ENCODE measurements at regions not wholly inside any gene's neighbourhood (a gene's known extent, or its start where the extent isn't known, plus 50 kb on each side); places are given as distances from the start of the nearest gene placed in this dataset.

GRCh38 chr9:85405566-85405950 lies 336.2 kb downstream of the AGTPBP1 start:
- Histone ChIP-seq H3K36me3 (ENCODE audit: control insufficient read depth, insufficient read depth, low read length) (no peaks in the 10 kb centered on the region), H3K4me3 (ENCODE audit: low read length) (no peak overlapping the region), H3K9me3 (ENCODE audit: control insufficient read depth, low read depth, low read length) (no peaks in the 10 kb centered on the region), H3K4me1 (ENCODE audit: control insufficient read depth, insufficient read depth, low read length) (no peaks in the 10 kb centered on the region), H3K27ac (ENCODE audit: low read length) (no peak overlapping the region), H3K27me3 (ENCODE audit: control insufficient read depth, insufficient read depth, low read length) (no peaks in the 10 kb centered on the region)
- 89% methylated on average over 2 of the region's 6 CpGs for WGBS (ENCODE audit: insufficient coverage, low lambda C conversion rate)
- no peak for DNase-seq

GRCh38 chr9:85404911-85405565 lies 336.7 kb downstream of the AGTPBP1 start:
- Histone ChIP-seq H3K9me3 (ENCODE audit: control insufficient read depth, low read depth, low read length) (no peaks in the 10 kb centered on the region), H3K36me3 (ENCODE audit: control insufficient read depth, insufficient read depth, low read length) (no peaks in the 10 kb centered on the region), H3K27me3 (ENCODE audit: control insufficient read depth, insufficient read depth, low read length) (no peaks in the 10 kb centered on the region), H3K4me1 (ENCODE audit: control insufficient read depth, insufficient read depth, low read length) (no peaks in the 10 kb centered on the region), H3K4me3 (ENCODE audit: low read length) (no peak overlapping the region), H3K27ac (ENCODE audit: low read length) (no peak overlapping the region)
- 100% methylated on average over 2 of the region's 3 CpGs for WGBS (ENCODE audit: insufficient coverage, low lambda C conversion rate)
- DNase-seq = no peak

GRCh38 chr9:85402551-85402950 lies 339.2 kb downstream of the AGTPBP1 start:
- WGBS (ENCODE audit: insufficient coverage, low lambda C conversion rate) = 17% methylated on average over 1 of the region's 5 CpGs
- H3K9me3 ChIP-seq (ENCODE audit: control insufficient read depth, low read depth, low read length) = no peaks in the 10 kb centered on the region
- H3K4me3 ChIP-seq (ENCODE audit: low read length) = no peak overlapping the region
- H3K27me3 ChIP-seq (ENCODE audit: control insufficient read depth, insufficient read depth, low read length) = no peaks in the 10 kb centered on the region
- no peak overlapping the region for H3K27ac ChIP-seq (ENCODE audit: low read length)
- H3K4me1 ChIP-seq (ENCODE audit: control insufficient read depth, insufficient read depth, low read length) = no peaks in the 10 kb centered on the region
- no peak for DNase-seq
- H3K36me3 ChIP-seq (ENCODE audit: control insufficient read depth, insufficient read depth, low read length) = no peaks in the 10 kb centered on the region

- no peak for DNase-seq
- Histone ChIP-seq H3K27ac (ENCODE audit: low read length) (no peak overlapping the region), H3K9me3 (ENCODE audit: control insufficient read depth, low read depth, low read length) (no peaks in the 10 kb centered on the region), H3K4me3 (ENCODE audit: low read length) (no peak overlapping the region), H3K27me3 (ENCODE audit: control insufficient read depth, insufficient read depth, low read length) (no peaks in the 10 kb centered on the region), H3K36me3 (ENCODE audit: control insufficient read depth, insufficient read depth, low read length) (no peaks in the 10 kb centered on the region), H3K4me1 (ENCODE audit: control insufficient read depth, insufficient read depth, low read length) (no peaks in the 10 kb centered on the region)
- no CpG with 5 or more reads among the region's 1 CpG for WGBS (ENCODE audit: insufficient coverage, low lambda C conversion rate)
These were observed 339.8 kb downstream of the AGTPBP1 start for GRCh38 chr9:85401998-85402397.

GRCh38 chr9:85397005-85397404 lies 344.7 kb downstream of the AGTPBP1 start:
- Histone ChIP-seq H3K4me1 (ENCODE audit: control insufficient read depth, insufficient read depth, low read length) (no peaks in the 10 kb centered on the region), H3K9me3 (ENCODE audit: control insufficient read depth, low read depth, low read length) (no peaks in the 10 kb centered on the region), H3K27ac (ENCODE audit: low read length) (no peak overlapping the region), H3K27me3 (ENCODE audit: control insufficient read depth, insufficient read depth, low read length) (no peaks in the 10 kb centered on the region), H3K4me3 (ENCODE audit: low read length) (no peak overlapping the region), H3K36me3 (ENCODE audit: control insufficient read depth, insufficient read depth, low read length) (no peaks in the 10 kb centered on the region)
- no peak for DNase-seq
- 94% methylated on average over 2 of the region's 6 CpGs for WGBS (ENCODE audit: insufficient coverage, low lambda C conversion rate)

- WGBS (ENCODE audit: insufficient coverage, low lambda C conversion rate) = 83% methylated on average over 2 of the region's 5 CpGs
- Histone ChIP-seq H3K27me3 (ENCODE audit: control insufficient read depth, insufficient read depth, low read length) (no peaks in the 10 kb centered on the region), H3K4me3 (ENCODE audit: low read length) (no peak overlapping the region), H3K27ac (ENCODE audit: low read length) (no peak overlapping the region), H3K4me1 (ENCODE audit: control insufficient read depth, insufficient read depth, low read length) (no peaks in the 10 kb centered on the region), H3K36me3 (ENCODE audit: control insufficient read depth, insufficient read depth, low read length) (no peaks in the 10 kb centered on the region), H3K9me3 (ENCODE audit: control insufficient read depth, low read depth, low read length) (no peaks in the 10 kb centered on the region)
- DNase-seq = no peak
These were observed 349.5 kb downstream of the AGTPBP1 start for GRCh38 chr9:85392260-85392659.

GRCh38 chr9:85377731-85378289 lies 363.9 kb downstream of the AGTPBP1 start:
- H3K4me3 ChIP-seq (ENCODE audit: low read length) = no peak overlapping the region
- H3K27me3 ChIP-seq (ENCODE audit: control insufficient read depth, insufficient read depth, low read length) = no peaks in the 10 kb centered on the region
- H3K27ac ChIP-seq (ENCODE audit: low read length) = no peak overlapping the region
- no CpG with 5 or more reads among the region's 2 CpGs for WGBS (ENCODE audit: insufficient coverage, low lambda C conversion rate)
- no peak for DNase-seq
- H3K4me1 ChIP-seq (ENCODE audit: control insufficient read depth, insufficient read depth, low read length) = no peaks in the 10 kb centered on the region
- no peaks in the 10 kb centered on the region for H3K36me3 ChIP-seq (ENCODE audit: control insufficient read depth, insufficient read depth, low read length)
- no peaks in the 10 kb centered on the region for H3K9me3 ChIP-seq (ENCODE audit: control insufficient read depth, low read depth, low read length)

- DNase-seq = no peak
- Histone ChIP-seq H3K27me3 (ENCODE audit: control insufficient read depth, insufficient read depth, low read length) (no peaks in the 10 kb centered on the region), H3K4me1 (ENCODE audit: control insufficient read depth, insufficient read depth, low read length) (no peaks in the 10 kb centered on the region), H3K9me3 (ENCODE audit: control insufficient read depth, low read depth, low read length) (no peaks in the 10 kb centered on the region), H3K27ac (ENCODE audit: low read length) (no peak overlapping the region), H3K36me3 (ENCODE audit: control insufficient read depth, insufficient read depth, low read length) (no peaks in the 10 kb centered on the region), H3K4me3 (ENCODE audit: low read length) (no peak overlapping the region)
- 100% methylated on average over 1 of the region's 1 CpG for WGBS (ENCODE audit: insufficient coverage, low lambda C conversion rate)
These were observed 373.0 kb downstream of the AGTPBP1 start for GRCh38 chr9:85368781-85369180.

GRCh38 chr9:85359161-85359560 lies 382.6 kb downstream of the AGTPBP1 start:
- no peaks in the 10 kb centered on the region for H3K4me1 ChIP-seq (ENCODE audit: control insufficient read depth, insufficient read depth, low read length)
- H3K36me3 ChIP-seq (ENCODE audit: control insufficient read depth, insufficient read depth, low read length) = no peaks in the 10 kb centered on the region
- H3K4me3 ChIP-seq (ENCODE audit: low read length) = no peak overlapping the region
- no peaks in the 10 kb centered on the region for H3K27me3 ChIP-seq (ENCODE audit: control insufficient read depth, insufficient read depth, low read length)
- WGBS (ENCODE audit: insufficient coverage, low lambda C conversion rate) = 100% methylated on average over 1 of the region's 5 CpGs
- no peaks in the 10 kb centered on the region for H3K9me3 ChIP-seq (ENCODE audit: control insufficient read depth, low read depth, low read length)
- no peak overlapping the region for H3K27ac ChIP-seq (ENCODE audit: low read length)
- DNase-seq = no peak

GRCh38 chr9:85349046-85349445 lies 392.7 kb downstream of the AGTPBP1 start:
- no peak overlapping the region for H3K4me3 ChIP-seq (ENCODE audit: low read length)
- DNase-seq = no peak
- H3K36me3 ChIP-seq (ENCODE audit: control insufficient read depth, insufficient read depth, low read length) = no peaks in the 10 kb centered on the region
- no peaks in the 10 kb centered on the region for H3K27me3 ChIP-seq (ENCODE audit: control insufficient read depth, insufficient read depth, low read length)
- WGBS (ENCODE audit: insufficient coverage, low lambda C conversion rate) = no CpG with 5 or more reads among the region's 6 CpGs
- no peaks in the 10 kb centered on the region for H3K9me3 ChIP-seq (ENCODE audit: control insufficient read depth, low read depth, low read length)
- H3K4me1 ChIP-seq (ENCODE audit: control insufficient read depth, insufficient read depth, low read length) = no peaks in the 10 kb centered on the region
- H3K27ac ChIP-seq (ENCODE audit: low read length) = no peak overlapping the region

GRCh38 chr9:85347541-85347940 lies 394.2 kb downstream of the AGTPBP1 start:
- WGBS (ENCODE audit: insufficient coverage, low lambda C conversion rate) = no CpG with 5 or more reads among the region's 6 CpGs
- no peak for DNase-seq
- no peaks in the 10 kb centered on the region for H3K27me3 ChIP-seq (ENCODE audit: control insufficient read depth, insufficient read depth, low read length)
- H3K4me1 ChIP-seq (ENCODE audit: control insufficient read depth, insufficient read depth, low read length) = no peaks in the 10 kb centered on the region
- no peak overlapping the region for H3K27ac ChIP-seq (ENCODE audit: low read length)
- H3K9me3 ChIP-seq (ENCODE audit: control insufficient read depth, low read depth, low read length) = no peaks in the 10 kb centered on the region
- H3K36me3 ChIP-seq (ENCODE audit: control insufficient read depth, insufficient read depth, low read length) = no peaks in the 10 kb centered on the region
- H3K4me3 ChIP-seq (ENCODE audit: low read length) = no peak overlapping the region

All from large intestine (tissue), 3 donors.